ENCODE measurements at regions not wholly inside any gene's neighbourhood (a gene's known extent, or its start where the extent isn't known, plus 50 kb on each side); places are given as distances from the start of the nearest gene placed in this dataset.

DNA sequence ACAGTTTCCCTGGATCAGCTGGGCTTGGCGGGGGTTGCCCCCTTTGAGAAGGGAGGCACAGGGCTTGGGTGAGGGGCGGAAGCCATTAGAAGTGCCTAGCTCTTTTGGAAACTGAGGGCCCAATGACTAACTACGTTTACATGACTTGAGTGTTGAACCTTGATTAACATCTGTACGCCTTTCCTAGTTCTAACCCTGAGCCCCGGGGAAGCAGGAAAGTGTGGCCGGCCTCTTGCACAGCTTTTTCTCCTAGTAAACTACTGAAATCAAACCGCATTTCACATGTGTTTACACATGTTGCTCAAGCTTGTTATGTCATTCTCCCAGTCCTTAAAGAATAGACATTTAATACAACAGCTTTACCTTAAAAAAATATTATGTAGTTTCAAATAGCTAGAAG lies 1356.4 kb upstream of the TMEM132C start:
- TF ChIP-seq, protein P1, sequence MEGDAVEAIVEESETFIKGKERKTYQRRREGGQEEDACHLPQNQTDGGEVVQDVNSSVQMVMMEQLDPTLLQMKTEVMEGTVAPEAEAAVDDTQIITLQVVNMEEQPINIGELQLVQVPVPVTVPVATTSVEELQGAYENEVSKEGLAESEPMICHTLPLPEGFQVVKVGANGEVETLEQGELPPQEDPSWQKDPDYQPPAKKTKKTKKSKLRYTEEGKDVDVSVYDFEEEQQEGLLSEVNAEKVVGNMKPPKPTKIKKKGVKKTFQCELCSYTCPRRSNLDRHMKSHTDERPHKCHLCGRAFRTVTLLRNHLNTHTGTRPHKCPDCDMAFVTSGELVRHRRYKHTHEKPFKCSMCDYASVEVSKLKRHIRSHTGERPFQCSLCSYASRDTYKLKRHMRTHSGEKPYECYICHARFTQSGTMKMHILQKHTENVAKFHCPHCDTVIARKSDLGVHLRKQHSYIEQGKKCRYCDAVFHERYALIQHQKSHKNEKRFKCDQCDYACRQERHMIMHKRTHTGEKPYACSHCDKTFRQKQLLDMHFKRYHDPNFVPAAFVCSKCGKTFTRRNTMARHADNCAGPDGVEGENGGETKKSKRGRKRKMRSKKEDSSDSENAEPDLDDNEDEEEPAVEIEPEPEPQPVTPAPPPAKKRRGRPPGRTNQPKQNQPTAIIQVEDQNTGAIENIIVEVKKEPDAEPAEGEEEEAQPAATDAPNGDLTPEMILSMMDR (IDR thresholded peaks at IDR 0.05), result no peak
- TF ChIP-seq ZFX (IDR thresholded peaks at IDR 0.05; ENCODE audit: borderline replicate concordance), result no peak
